ENCODE measurements at regions not wholly inside any gene's neighbourhood (a gene's known extent, or its start where the extent isn't known, plus 50 kb on each side); places are given as distances from the start of the nearest gene placed in this dataset.

DNA sequence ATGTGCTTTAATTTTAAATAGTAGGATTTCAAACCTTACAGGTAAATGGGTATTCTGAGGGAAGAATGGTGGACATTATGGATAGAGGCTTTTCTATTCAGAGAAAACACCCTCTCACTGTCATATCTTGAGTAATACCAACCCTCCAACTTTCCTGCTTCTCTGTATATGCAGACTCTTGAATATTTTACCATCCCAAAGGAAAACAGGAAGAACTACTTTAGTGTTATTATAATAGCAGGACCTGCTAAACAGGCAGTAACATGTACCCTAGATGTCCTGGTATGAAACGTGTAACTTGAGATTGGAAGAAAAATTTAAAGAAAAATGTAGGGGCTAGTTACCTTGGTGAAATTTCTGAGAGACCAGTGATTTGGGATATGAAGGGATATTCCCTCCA, 82.9 kb upstream of the TRHDE start:
- Histone ChIP-seq H4K20me1 (ENCODE audit: insufficient read depth, low read length) (no peaks in the 10 kb centered on the region), H3K79me2 (ENCODE audit: insufficient read depth, low read length) (no peaks in the 10 kb centered on the region), H3K36me3 (replicated peaks in 1 of 2; ENCODE audit: control insufficient read depth in 1 of 2, insufficient read depth in 2 of 2, low read length in 2 of 2) (no peaks in the 10 kb centered on the region), H3K4me3 (replicated peaks in 1 of 3; ENCODE audit: insufficient read depth in 1 of 3, low read depth in 2 of 3, low read length in 3 of 3) (no peak overlapping the region), H3K9me3 (ENCODE audit: low read length) (no peaks in the 10 kb centered on the region), H2AFZ (ENCODE audit: low read length) (no peak overlapping the region), H3K4me2 (ENCODE audit: low read depth, low read length) (no peak overlapping the region), H3K9ac (ENCODE audit: insufficient read depth, low read depth, low read length) (no peak overlapping the region), H3K27ac (ENCODE audit: extremely low read length, insufficient read depth, low read length) (no peak overlapping the region), H3K4me1 (ENCODE audit: insufficient read depth, low read length) (no peaks in the 10 kb centered on the region), H3K27me3 (ENCODE audit: control insufficient read depth in 1 of 2, insufficient read depth in 2 of 2, low read length in 2 of 2) (no peaks in the 10 kb centered on the region; a peak in 1 of 5 replicates)
- in situ Hi-C loops (cut with HindIII; ENCODE audit: extremely low pct_ligation_motif_present, low pct_unique_long_range_greater_than_20kb) (no loop called here), intact Hi-C loops (cut with micrococcal nuclease; ENCODE audit: unreplicated experiment) (no loop called here)
- BruUV-seq (replicated peaks), result no TSS peak
- 0% methylated on average over 1 of the region's 1 CpG for WGBS (ENCODE audit: low lambda C conversion rate)
- CTCF ChIA-PET (ENCODE audit: low intra/inter-chr PET ratio, low total read pairs), result no interaction called here
- FAIRE-seq (no peak), ATAC-seq (no peak), DNase-seq (ENCODE audit: low spot score) (no peak)
- POLR2A ChIA-PET, result no interaction called here
- TF ChIP-seq ATF7-NPFF (CRISPR knock-in tag; IDR thresholded peaks at IDR 0.05; ENCODE audit: low read depth) (no peak), ZNF782 (CRISPR knock-in tag; IDR thresholded peaks at IDR 0.05; ENCODE audit: borderline replicate concordance) (no peak)

DNA sequence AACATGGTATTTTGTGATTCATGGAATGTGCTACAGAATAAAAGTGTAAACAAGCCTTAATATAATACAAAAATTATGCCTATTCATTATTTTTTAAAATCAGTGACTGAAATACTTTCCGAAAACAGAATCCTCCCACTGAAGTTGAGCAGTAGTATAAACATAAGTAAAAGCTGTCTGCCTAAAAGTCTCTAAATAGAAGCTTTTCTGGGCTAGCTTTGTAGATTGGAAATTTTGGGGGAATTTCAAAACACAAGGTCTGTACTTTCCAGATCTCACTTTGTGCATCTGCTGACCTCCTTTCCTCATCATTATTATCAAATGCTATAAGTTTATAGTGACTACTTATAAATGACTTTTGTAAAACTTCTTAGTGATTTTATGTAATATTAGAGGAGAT, 80.4 kb upstream of the TRHDE start:
- Histone ChIP-seq H3K4me3 (replicated peaks in 1 of 3; ENCODE audit: insufficient read depth in 1 of 3, low read depth in 2 of 3, low read length in 3 of 3) (no peak overlapping the region), H3K79me2 (ENCODE audit: insufficient read depth, low read length) (no peaks in the 10 kb centered on the region), H3K27me3 (ENCODE audit: control insufficient read depth in 1 of 2, insufficient read depth in 2 of 2, low read length in 2 of 2) (no peaks in the 10 kb centered on the region; a peak in 1 of 5 replicates), H3K4me1 (ENCODE audit: insufficient read depth, low read length) (no peaks in the 10 kb centered on the region), H3K4me2 (ENCODE audit: low read depth, low read length) (no peak overlapping the region), H3K9me3 (ENCODE audit: low read length) (no peaks in the 10 kb centered on the region), H2AFZ (ENCODE audit: low read length) (no peak overlapping the region), H4K20me1 (ENCODE audit: insufficient read depth, low read length) (no peaks in the 10 kb centered on the region), H3K9ac (ENCODE audit: insufficient read depth, low read depth, low read length) (no peak overlapping the region), H3K36me3 (replicated peaks in 1 of 2; ENCODE audit: control insufficient read depth in 1 of 2, insufficient read depth in 2 of 2, low read length in 2 of 2) (no peaks in the 10 kb centered on the region), H3K27ac (ENCODE audit: extremely low read length, insufficient read depth, low read length) (no peak overlapping the region)
- ATAC-seq, result no peak
- intact Hi-C loops (cut with micrococcal nuclease; ENCODE audit: unreplicated experiment) (no loop called here), in situ Hi-C loops (cut with HindIII; ENCODE audit: extremely low pct_ligation_motif_present, low pct_unique_long_range_greater_than_20kb) (no loop called here)
- POLR2A ChIA-PET, result no interaction called here
- WGBS (ENCODE audit: low lambda C conversion rate), result 7% methylated on average over 1 of the region's 1 CpG
- BruUV-seq (replicated peaks), result no TSS peak
- CTCF ChIA-PET (ENCODE audit: low intra/inter-chr PET ratio, low total read pairs), result no interaction called here
- no peak for FAIRE-seq
- DNase-seq (ENCODE audit: low spot score), result no peak
- TF ChIP-seq, protein P1, sequence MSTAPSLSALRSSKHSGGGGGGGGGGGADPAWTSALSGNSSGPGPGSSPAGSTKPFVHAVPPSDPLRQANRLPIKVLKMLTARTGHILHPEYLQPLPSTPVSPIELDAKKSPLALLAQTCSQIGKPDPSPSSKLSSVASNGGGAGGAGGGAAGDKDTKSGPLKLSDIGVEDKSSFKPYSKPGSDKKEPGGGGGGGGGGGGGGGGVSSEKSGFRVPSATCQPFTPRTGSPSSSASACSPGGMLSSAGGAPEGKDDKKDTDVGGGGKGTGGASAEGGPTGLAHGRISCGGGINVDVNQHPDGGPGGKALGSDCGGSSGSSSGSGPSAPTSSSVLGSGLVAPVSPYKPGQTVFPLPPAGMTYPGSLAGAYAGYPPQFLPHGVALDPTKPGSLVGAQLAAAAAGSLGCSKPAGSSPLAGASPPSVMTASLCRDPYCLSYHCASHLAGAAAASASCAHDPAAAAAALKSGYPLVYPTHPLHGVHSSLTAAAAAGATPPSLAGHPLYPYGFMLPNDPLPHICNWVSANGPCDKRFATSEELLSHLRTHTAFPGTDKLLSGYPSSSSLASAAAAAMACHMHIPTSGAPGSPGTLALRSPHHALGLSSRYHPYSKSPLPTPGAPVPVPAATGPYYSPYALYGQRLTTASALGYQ (CRISPR knock-in tag; IDR thresholded peaks at IDR 0.05), result no peak
- TF ChIP-seq, protein P2, sequence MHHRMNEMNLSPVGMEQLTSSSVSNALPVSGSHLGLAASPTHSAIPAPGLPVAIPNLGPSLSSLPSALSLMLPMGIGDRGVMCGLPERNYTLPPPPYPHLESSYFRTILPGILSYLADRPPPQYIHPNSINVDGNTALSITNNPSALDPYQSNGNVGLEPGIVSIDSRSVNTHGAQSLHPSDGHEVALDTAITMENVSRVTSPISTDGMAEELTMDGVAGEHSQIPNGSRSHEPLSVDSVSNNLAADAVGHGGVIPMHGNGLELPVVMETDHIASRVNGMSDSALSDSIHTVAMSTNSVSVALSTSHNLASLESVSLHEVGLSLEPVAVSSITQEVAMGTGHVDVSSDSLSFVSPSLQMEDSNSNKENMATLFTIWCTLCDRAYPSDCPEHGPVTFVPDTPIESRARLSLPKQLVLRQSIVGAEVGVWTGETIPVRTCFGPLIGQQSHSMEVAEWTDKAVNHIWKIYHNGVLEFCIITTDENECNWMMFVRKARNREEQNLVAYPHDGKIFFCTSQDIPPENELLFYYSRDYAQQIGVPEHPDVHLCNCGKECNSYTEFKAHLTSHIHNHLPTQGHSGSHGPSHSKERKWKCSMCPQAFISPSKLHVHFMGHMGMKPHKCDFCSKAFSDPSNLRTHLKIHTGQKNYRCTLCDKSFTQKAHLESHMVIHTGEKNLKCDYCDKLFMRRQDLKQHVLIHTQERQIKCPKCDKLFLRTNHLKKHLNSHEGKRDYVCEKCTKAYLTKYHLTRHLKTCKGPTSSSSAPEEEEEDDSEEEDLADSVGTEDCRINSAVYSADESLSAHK (CRISPR knock-in tag; IDR thresholded peaks at IDR 0.05; ENCODE audit: borderline replicate concordance), result no peak
- TF ChIP-seq WIZ (CRISPR knock-in tag; IDR thresholded peaks at IDR 0.05), result no peak
- no peak for TF ChIP-seq ERF (CRISPR knock-in tag; IDR thresholded peaks at IDR 0.05)
- TF ChIP-seq ZNF547 (CRISPR knock-in tag; IDR thresholded peaks at IDR 0.05), result no peak

Data from HepG2 (cell line).